GM23338 (cell line): ENCODE measurements at regions not wholly inside any gene's neighbourhood (a gene's known extent, or its start where the extent isn't known, plus 50 kb on each side); places are given as distances from the start of the nearest gene placed in this dataset.
"Not testable (repeated sequence)": the region's sequence is repeated elsewhere in the genome, so short reads cannot be mapped to it uniquely, and the experiment has no call there.

Experiments
- ATAC-seq: fragments of 200-7000 bp; cut with Tn5 transposase; 3 replicates; pipeline ENCODE4 v1.9.1; 2020
- DNase-seq: peaks from one replicate; pipeline ENCODE4 v3.0.0-alpha.2; 2015; ENCODE audit warnings: low spot score
- H2AFZ ChIP-seq: fragments of 200-600 bp; sonication (generic); 2 replicates; pipeline ENCODE4 v1.8.0; 2016; ENCODE audit warnings: antibody characterized with exemption, mild to moderate bottlenecking, moderate library complexity
- H3F3A ChIP-seq: fragments of 200-600 bp; sonication (generic); replicated peaks from 2 replicates; pipeline ENCODE4 v1.8.0; 2017; ENCODE audit warnings: antibody characterized with exemption, mixed run types, low read depth
- H3K27ac ChIP-seq: fragments of 200-600 bp; sonication (generic); 2 replicates; pipeline ENCODE4 v1.6.1; 2016; ENCODE audit warnings: low read depth
- H3K27me3 ChIP-seq: fragments of 200-600 bp; sonication (generic); 2 replicates; pipeline ENCODE4 v1.8.0; 2016; ENCODE audit warnings: mild to moderate bottlenecking, mixed run types, moderate library complexity; ENCODE audit not compliant: insufficient read depth
- H3K36me3 ChIP-seq: fragments of 200-600 bp; sonication (generic); 2 replicates; pipeline ENCODE4 v1.8.0; 2016; ENCODE audit warnings: mild to moderate bottlenecking; ENCODE audit not compliant: insufficient read depth
- H3K4me1 ChIP-seq: fragments of 200-600 bp; sonication (generic); 2 replicates; pipeline ENCODE4 v1.8.0; 2016; ENCODE audit warnings: mild to moderate bottlenecking, moderate library complexity; ENCODE audit not compliant: insufficient read depth
- H3K4me2 ChIP-seq: fragments of 200-600 bp; sonication (generic); 2 replicates; pipeline ENCODE4 v1.7.1; 2017; ENCODE audit warnings: mixed run types
- H3K4me3 ChIP-seq: fragments of 200-600 bp; sonication (generic); 2 replicates; pipeline ENCODE4 v1.6.1; 2016; ENCODE audit warnings: mixed run types
- H3K79me2 ChIP-seq: fragments of 200-600 bp; sonication (generic); replicated peaks from 2 replicates; pipeline ENCODE4 v1.8.0; 2017; ENCODE audit warnings: mild to moderate bottlenecking; ENCODE audit not compliant: insufficient read depth
- H3K9me2 ChIP-seq: fragments of 200-600 bp; sonication (generic); 2 replicates; pipeline ENCODE4 v1.8.0; 2017; ENCODE audit not compliant: insufficient read depth
- H4K20me1 ChIP-seq: fragments of 200-600 bp; sonication (generic); replicated peaks from 2 replicates; pipeline ENCODE4 v1.8.0; 2017; ENCODE audit warnings: mild to moderate bottlenecking; ENCODE audit not compliant: insufficient read depth
- H3K27ac Mint-ChIP-seq: 2 replicates; pipeline ENCODE4 v1.8.0; 2020; ENCODE audit warnings: inconsistent platforms, mild to moderate bottlenecking, moderate library complexity, mixed read lengths
- H3K27me3 Mint-ChIP-seq: 3 replicates; pipeline ENCODE4 v1.8.0; 2022; ENCODE audit warnings: low read depth, mild to moderate bottlenecking, moderate library complexity, mixed read lengths, inconsistent platforms; ENCODE audit not compliant: insufficient read depth, poor library complexity
- H3K36me3 Mint-ChIP-seq: 3 replicates; pipeline ENCODE4 v1.8.0; 2021; ENCODE audit warnings: low read depth, mild to moderate bottlenecking, inconsistent platforms, moderate library complexity, mixed read lengths
- H3K4me1 Mint-ChIP-seq: 3 replicates; pipeline ENCODE4 v1.8.0; 2020; ENCODE audit warnings: mild to moderate bottlenecking, inconsistent platforms, mixed read lengths
- H3K4me3 Mint-ChIP-seq: 3 replicates; pipeline ENCODE4 v1.8.0; 2021; ENCODE audit warnings: moderate library complexity, mild to moderate bottlenecking, inconsistent platforms, mixed read lengths
- H3K9me3 Mint-ChIP-seq: 3 replicates; pipeline ENCODE4 v1.8.0; 2020; ENCODE audit warnings: moderate library complexity, mild to moderate bottlenecking, inconsistent platforms, mixed read lengths
- CREB1 ChIP-seq: fragments of 250-450 bp; sonication (Bioruptor Pico); IDR thresholded peaks from 2 replicates; pipeline ENCODE4 v1.5.0; 2020; ENCODE audit warnings: low read depth, mild to moderate bottlenecking, moderate library complexity
- CTCF ChIP-seq, 2 experiments: fragments of 200-600 bp in 1 of 2; sonication (generic) in 1 of 2; conservative IDR thresholded peaks; 2 replicates each; pipeline versions ENCODE4 v1.5.1 to v1.6.1; 2016 to 2017; ENCODE audit warnings: antibody characterized with exemption in 2 of 2, low read depth in 2 of 2, mild to moderate bottlenecking in 2 of 2, moderate library complexity in 1 of 2
- EZH2 ChIP-seq: fragments of 200-600 bp; sonication (generic); IDR thresholded peaks from one replicate; pipeline ENCODE4 v1.8.0; 2017; ENCODE audit warnings: antibody characterized with exemption, mild to moderate bottlenecking, low read depth; ENCODE audit not compliant: unreplicated experiment
- POLR2AphosphoS5 ChIP-seq: IDR thresholded peaks from 2 replicates; pipeline ENCODE4 v1.6.1; 2016; ENCODE audit warnings: antibody characterized with exemption, low read depth
- REST ChIP-seq: IDR thresholded peaks from one replicate; pipeline ENCODE4 v1.6.1; 2018; ENCODE audit warnings: antibody characterized with exemption; ENCODE audit not compliant: unreplicated experiment
- STAT1 ChIP-seq: IDR thresholded peaks from one replicate; pipeline ENCODE4 v1.6.1; 2016; ENCODE audit warnings: antibody characterized with exemption; ENCODE audit not compliant: unreplicated experiment
- ZNF114 ChIP-seq: fragments of 250-450 bp; sonication (Bioruptor Pico); IDR thresholded peaks from 2 replicates; pipeline ENCODE4 v1.5.0; 2020; ENCODE audit warnings: mild to moderate bottlenecking, moderate library complexity
- ZNF331 ChIP-seq: fragments of 250-450 bp; sonication (Bioruptor Pico); IDR thresholded peaks from 2 replicates; pipeline ENCODE4 v1.5.0; 2020; ENCODE audit warnings: low read depth, mild to moderate bottlenecking, moderate library complexity

GRCh38 chr9:102892025-102892424 is 103.1 kb upstream of the CYLC2 start:
- no peak overlapping the region for H2AFZ ChIP-seq
- no peak overlapping the region for H3K4me2 ChIP-seq
- Mint-ChIP-seq H3K36me3 (peaks cover 19% of the 10 kb centered on the region), H3K27ac (no peak overlapping the region), H3K4me1 (no peaks in the 10 kb centered on the region), H3K4me3 (no peak overlapping the region), H3K9me3 (peaks cover 97% of the 10 kb centered on the region), H3K27me3 (peaks cover under 1% of the 10 kb centered on the region)
- H3K27me3 ChIP-seq = no peaks in the 10 kb centered on the region
- DNase-seq (no peak), ATAC-seq (no peak)
- H3K36me3 ChIP-seq = no peaks in the 10 kb centered on the region
- H3K4me3 ChIP-seq = no peak overlapping the region
- H4K20me1 ChIP-seq = no peaks in the 10 kb centered on the region
- no peaks in the 10 kb centered on the region for H3K79me2 ChIP-seq
- H3K27ac ChIP-seq = no peak overlapping the region
- TF ChIP-seq POLR2AphosphoS5 (no peak), ZNF114 (CRISPR knock-in tag) (no peak)
- H3F3A ChIP-seq = no peaks in the 10 kb centered on the region
- no peaks in the 10 kb centered on the region for H3K9me2 ChIP-seq
- H3K4me1 ChIP-seq = no peaks in the 10 kb centered on the region

GRCh38 chr9:102888747-102889146 is 106.4 kb upstream of the CYLC2 start:
- not testable (repeated sequence) for H3K4me2 ChIP-seq, H3K27ac Mint-ChIP-seq, H3K79me2 ChIP-seq, H3K27ac ChIP-seq, H3K4me1 Mint-ChIP-seq, H3K36me3 ChIP-seq, DNase-seq, ATAC-seq, H3K27me3 Mint-ChIP-seq, H3K4me1 ChIP-seq, H3F3A ChIP-seq, H3K4me3 Mint-ChIP-seq, H3K27me3 ChIP-seq, H3K4me3 ChIP-seq, H2AFZ ChIP-seq, H4K20me1 ChIP-seq, H3K9me2 ChIP-seq
- peaks cover 27% of the 10 kb centered on the region; the same call in 2 of the 3 replicates for H3K36me3 Mint-ChIP-seq
- H3K9me3 Mint-ChIP-seq = peaks cover 93% of the 10 kb centered on the region

- Histone ChIP-seq H3K4me3 (no peak overlapping the region), H3K4me1 (no peaks in the 10 kb centered on the region), H3K27me3 (no peaks in the 10 kb centered on the region), H3K36me3 (no peaks in the 10 kb centered on the region; the same call in none of the 2 replicates), H3K27ac (no peak overlapping the region), H3K4me2 (no peak overlapping the region), H3K79me2 (no peaks in the 10 kb centered on the region), H3K9me2 (no peaks in the 10 kb centered on the region), H3F3A (no peaks in the 10 kb centered on the region), H2AFZ (no peak overlapping the region), H4K20me1 (no peaks in the 10 kb centered on the region)
- H3K4me1 Mint-ChIP-seq = no peaks in the 10 kb centered on the region
- H3K36me3 Mint-ChIP-seq = peaks cover 13% of the 10 kb centered on the region
- DNase-seq (no peak), ATAC-seq (no peak)
- H3K9me3 Mint-ChIP-seq = peaks cover 89% of the 10 kb centered on the region
- no peaks in the 10 kb centered on the region for H3K27me3 Mint-ChIP-seq
- TF ChIP-seq ZNF331 (CRISPR knock-in tag) = no peak
- no peak for TF ChIP-seq EZH2
- no peak for TF ChIP-seq CREB1 (CRISPR knock-in tag)
- TF ChIP-seq POLR2AphosphoS5 = no peak
- no peak for TF ChIP-seq STAT1
- no peak for TF ChIP-seq REST
- no peak for TF ChIP-seq CTCF (conservative IDR thresholded peaks at IDR 0.05; ENCODE audit: low read depth in 2 of 2)
- H3K4me3 Mint-ChIP-seq = no peak overlapping the region
- no peak overlapping the region for H3K27ac Mint-ChIP-seq
These were observed 119.4 kb upstream of the CYLC2 start for GRCh38 chr9:102875687-102876086.
